HL-60 (cell line): ENCODE measurements at regions not wholly inside any gene's neighbourhood (a gene's known extent, or its start where the extent isn't known, plus 50 kb on each side); places are given as distances from the start of the nearest gene placed in this dataset.
"Not testable (repeated sequence)": the region's sequence is repeated elsewhere in the genome, so short reads cannot be mapped to it uniquely, and the experiment has no call there.

Experiments
- DNase-seq, 2 experiments: peaks; one replicate each; pipeline ENCODE4 v3.0.0-alpha.2; 2010 to 2020; ENCODE audit warnings: low read depth in 1 of 2, low spot score in 1 of 2
- H3K27ac ChIP-seq: fragments of 250-450 bp; sonication (Bioruptor Pico); replicated peaks from 2 replicates; pipeline ENCODE4 v1.5.1; 2020; ENCODE audit warnings: mild to moderate bottlenecking, moderate library complexity
- H3K27me3 ChIP-seq: fragments of 250-450 bp; sonication (Bioruptor Pico); 2 replicates; pipeline ENCODE4 v1.5.1; 2021; ENCODE audit warnings: mild to moderate bottlenecking, moderate library complexity; ENCODE audit not compliant: insufficient read depth, poor library complexity, severe bottlenecking
- H3K4me3 ChIP-seq: replicated peaks from 2 replicates; pipeline ENCODE4 v1.5.1; 2011; ENCODE audit warnings: mild to moderate bottlenecking, control low read depth, low read length; ENCODE audit not compliant: insufficient read depth
- CTCF ChIP-seq: IDR thresholded peaks from one replicate; pipeline ENCODE4 v1.5.1; 2011; ENCODE audit warnings: low read length, control low read depth, inconsistent platforms; ENCODE audit not compliant: insufficient read depth
- GABPA ChIP-seq: IDR thresholded peaks from 2 replicates; pipeline ENCODE4 v1.6.1; 2012; ENCODE audit warnings: low read depth
- POLR2AphosphoS5 ChIP-seq: IDR thresholded peaks from 2 replicates; pipeline ENCODE4 v1.6.1; 2012; ENCODE audit warnings: low read depth
- REST ChIP-seq: IDR thresholded peaks from 2 replicates; pipeline ENCODE4 v1.6.1; 2012; ENCODE audit warnings: low read depth; ENCODE audit not compliant: insufficient replicate concordance
- SPI1 ChIP-seq: IDR thresholded peaks from 2 replicates; pipeline ENCODE4 v1.6.1; 2012; ENCODE audit warnings: low read depth, mild to moderate bottlenecking, borderline replicate concordance

GRCh38 chr9:88628811-88629210, 93.8 kb downstream of the NXNL2 start:
- H3K27ac ChIP-seq: no peak overlapping the region
- TF ChIP-seq CTCF: no peak
- H3K27me3 ChIP-seq: no peaks in the 10 kb centered on the region
- no peak overlapping the region for H3K4me3 ChIP-seq
- no peak for DNase-seq

- not testable (repeated sequence) for DNase-seq, H3K27ac ChIP-seq, H3K4me3 ChIP-seq, H3K27me3 ChIP-seq
Measured at GRCh38 chr9:88630574-88630973, 95.6 kb downstream of the NXNL2 start.

GRCh38 chr9:88635151-88635550, 100.2 kb downstream of the NXNL2 start:
- Histone ChIP-seq H3K27me3 (no peaks in the 10 kb centered on the region), H3K4me3 (no peak overlapping the region), H3K27ac (no peak overlapping the region)
- DNase-seq: no peak
- TF ChIP-seq GABPA: no peak
- TF ChIP-seq POLR2AphosphoS5: no peak
- no peak for TF ChIP-seq CTCF
- no peak for TF ChIP-seq REST
- no peak for TF ChIP-seq SPI1

- Histone ChIP-seq H3K27me3 (no peaks in the 10 kb centered on the region), H3K27ac (no peak overlapping the region)
- TF ChIP-seq CTCF (no peak), REST (no peak), GABPA (no peak), POLR2AphosphoS5 (no peak), SPI1 (no peak)
Measured at GRCh38 chr9:88641456-88642240, 106.7 kb downstream of the NXNL2 start.

More at GRCh38 chr9:88641456-88642240, 106.7 kb downstream of the NXNL2 start:
- H3K4me3 ChIP-seq: no peak overlapping the region
- DNase-seq: no peak
